OCI-LY1 (cell line): ENCODE measurements at regions not wholly inside any gene's neighbourhood (a gene's known extent, or its start where the extent isn't known, plus 50 kb on each side); places are given as distances from the start of the nearest gene placed in this dataset.

Source experiments
- H2AFZ ChIP-seq: fragments of 200-600 bp; sonication (generic), shearing (Covaris generic); 2 replicates; pipeline ENCODE4 v1.6.0; 2014; ENCODE audit warnings: antibody characterized with exemption, mild to moderate bottlenecking, low read length
- H3F3A ChIP-seq: fragments of 200-600 bp; sonication (generic), shearing (Covaris generic); 2 replicates; pipeline ENCODE4 v1.6.0; 2014; ENCODE audit warnings: mild to moderate bottlenecking, antibody characterized with exemption, low read length, moderate library complexity; ENCODE audit not compliant: insufficient read depth
- H3K27ac ChIP-seq: fragments of 200-600 bp; sonication (generic); 2 replicates; pipeline ENCODE4 v1.5.1; 2014; ENCODE audit warnings: low read length, mixed run types, mild to moderate bottlenecking, low read depth; ENCODE audit not compliant: poor library complexity, severe bottlenecking
- H3K27me3 ChIP-seq: fragments of 200-600 bp; sonication (generic); 2 replicates; pipeline ENCODE4 v1.6.0; 2014; ENCODE audit warnings: antibody characterized with exemption, mild to moderate bottlenecking, low read length, moderate library complexity; ENCODE audit not compliant: insufficient read depth
- H3K36me3 ChIP-seq: fragments of 200-600 bp; sonication (generic); 2 replicates; pipeline ENCODE4 v1.6.1; 2014; ENCODE audit warnings: mild to moderate bottlenecking, antibody characterized with exemption, low read length, moderate library complexity, mixed read lengths; ENCODE audit not compliant: insufficient read depth
- H3K4me1 ChIP-seq: fragments of 200-600 bp; sonication (generic); 2 replicates; pipeline ENCODE4 v1.5.1; 2014; ENCODE audit warnings: mild to moderate bottlenecking, low read length, moderate library complexity; ENCODE audit not compliant: insufficient read depth, severe bottlenecking
- H3K4me2 ChIP-seq: fragments of 200-600 bp; sonication (generic), shearing (Covaris generic); 2 replicates; pipeline ENCODE4 v1.6.1; 2014; ENCODE audit warnings: low read length
- H3K4me3 ChIP-seq: fragments of 200-600 bp; sonication (generic); 2 replicates; pipeline ENCODE4 v1.5.1; 2014; ENCODE audit warnings: low read length, low read depth, mild to moderate bottlenecking, mixed read lengths; ENCODE audit not compliant: poor library complexity, severe bottlenecking
- H3K79me2 ChIP-seq: fragments of 200-600 bp; shearing (Covaris generic); 2 replicates; pipeline ENCODE4 v1.6.1; 2016; ENCODE audit warnings: mixed run types, low read length, mixed read lengths; ENCODE audit not compliant: insufficient read depth
- H3K9ac ChIP-seq: fragments of 200-600 bp; sonication (generic), shearing (Covaris generic); 2 replicates; pipeline ENCODE4 v1.6.1; 2014; ENCODE audit warnings: mild to moderate bottlenecking, low read length, mixed read lengths
- H3K9me2 ChIP-seq: fragments of 200-600 bp; sonication (generic), shearing (Covaris generic); 2 replicates; pipeline ENCODE4 v1.6.1; 2014; ENCODE audit warnings: low read depth, mild to moderate bottlenecking, low read length, mixed read lengths
- H3K9me3 ChIP-seq: fragments of 200-600 bp; shearing (Covaris generic); 2 replicates; pipeline ENCODE4 v1.6.1; 2014; ENCODE audit warnings: low read length, mixed read lengths
- H4K20me1 ChIP-seq: fragments of 200-600 bp; sonication (generic), shearing (Covaris generic); 2 replicates; pipeline ENCODE4 v1.6.0; 2016; ENCODE audit warnings: mild to moderate bottlenecking, low read length; ENCODE audit not compliant: insufficient read depth
- EZH2 ChIP-seq: fragments of 200-600 bp; sonication (generic), shearing (Covaris generic); IDR thresholded peaks from 2 replicates; pipeline ENCODE4 v1.8.0; 2017; ENCODE audit warnings: borderline replicate concordance, mixed run types, mild to moderate bottlenecking, antibody characterized with exemption, low read length, moderate library complexity, mixed read lengths
- TF ChIP-seq, protein P1 (sequence below): fragments of 200-600 bp; sonication (generic), shearing (Covaris generic); IDR thresholded peaks from 2 replicates; pipeline ENCODE4 v1.5.1; 2017; ENCODE audit warnings: mild to moderate bottlenecking, antibody characterized with exemption, low read length, moderate library complexity, mixed read lengths

DNA sequence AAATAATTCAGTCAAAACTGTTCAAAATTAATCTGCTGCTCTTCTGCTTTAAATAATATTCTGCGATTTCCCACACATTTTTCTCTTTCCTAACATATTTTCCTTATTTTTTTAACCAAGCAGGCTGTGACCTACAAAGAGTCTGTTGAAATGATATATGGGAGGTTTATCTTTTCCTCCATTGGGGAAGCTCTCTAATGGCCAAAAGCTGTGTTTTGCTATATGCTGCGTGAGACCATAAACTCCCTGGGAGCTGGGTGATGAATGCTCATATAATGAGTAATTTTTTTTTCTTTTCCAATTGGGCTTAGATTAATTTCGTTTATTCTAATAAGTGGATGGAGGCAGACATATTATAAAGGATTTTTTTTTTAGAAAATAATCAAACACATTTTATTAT lies 72.2 kb upstream of the MAP2 start:
- no peaks in the 10 kb centered on the region for H4K20me1 ChIP-seq
- no peaks in the 10 kb centered on the region for H3K9me2 ChIP-seq
- H3K36me3 ChIP-seq: no peaks in the 10 kb centered on the region
- no peaks in the 10 kb centered on the region for H3F3A ChIP-seq
- no peak overlapping the region for H3K4me2 ChIP-seq
- no peaks in the 10 kb centered on the region for H3K27me3 ChIP-seq
- no peaks in the 10 kb centered on the region for H3K4me1 ChIP-seq
- H3K27ac ChIP-seq: no peak overlapping the region
- TF ChIP-seq EZH2: no peak
- TF ChIP-seq, protein P1, sequence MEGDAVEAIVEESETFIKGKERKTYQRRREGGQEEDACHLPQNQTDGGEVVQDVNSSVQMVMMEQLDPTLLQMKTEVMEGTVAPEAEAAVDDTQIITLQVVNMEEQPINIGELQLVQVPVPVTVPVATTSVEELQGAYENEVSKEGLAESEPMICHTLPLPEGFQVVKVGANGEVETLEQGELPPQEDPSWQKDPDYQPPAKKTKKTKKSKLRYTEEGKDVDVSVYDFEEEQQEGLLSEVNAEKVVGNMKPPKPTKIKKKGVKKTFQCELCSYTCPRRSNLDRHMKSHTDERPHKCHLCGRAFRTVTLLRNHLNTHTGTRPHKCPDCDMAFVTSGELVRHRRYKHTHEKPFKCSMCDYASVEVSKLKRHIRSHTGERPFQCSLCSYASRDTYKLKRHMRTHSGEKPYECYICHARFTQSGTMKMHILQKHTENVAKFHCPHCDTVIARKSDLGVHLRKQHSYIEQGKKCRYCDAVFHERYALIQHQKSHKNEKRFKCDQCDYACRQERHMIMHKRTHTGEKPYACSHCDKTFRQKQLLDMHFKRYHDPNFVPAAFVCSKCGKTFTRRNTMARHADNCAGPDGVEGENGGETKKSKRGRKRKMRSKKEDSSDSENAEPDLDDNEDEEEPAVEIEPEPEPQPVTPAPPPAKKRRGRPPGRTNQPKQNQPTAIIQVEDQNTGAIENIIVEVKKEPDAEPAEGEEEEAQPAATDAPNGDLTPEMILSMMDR: no peak
- H3K9ac ChIP-seq: no peak overlapping the region
- H3K79me2 ChIP-seq: no peaks in the 10 kb centered on the region
- H3K4me3 ChIP-seq: no peak overlapping the region
- no peak overlapping the region for H2AFZ ChIP-seq
- H3K9me3 ChIP-seq: no peaks in the 10 kb centered on the region

DNA sequence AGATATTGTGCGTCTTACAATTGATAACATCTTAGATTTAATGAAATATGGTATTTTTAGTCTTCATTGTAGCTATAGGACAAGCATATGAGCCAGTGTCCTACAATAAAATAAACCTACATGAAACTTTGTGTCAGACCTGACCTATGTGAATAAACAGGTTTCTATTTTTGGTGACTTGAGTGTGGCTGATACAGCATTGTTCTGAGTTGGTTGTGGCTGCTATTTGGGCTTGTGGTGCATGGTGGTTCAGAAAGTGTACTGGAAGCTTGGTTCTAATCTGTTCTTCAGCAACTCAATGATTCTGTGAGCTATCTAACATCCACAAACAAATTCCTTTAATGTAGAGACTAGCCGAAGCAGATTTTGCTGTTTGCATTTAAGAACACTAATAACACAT lies 64.9 kb upstream of the MAP2 start:
- Histone ChIP-seq H3K4me2 (no peak overlapping the region), H3K4me1 (no peaks in the 10 kb centered on the region), H3K9me2 (no peaks in the 10 kb centered on the region), H2AFZ (no peak overlapping the region), H3K9ac (no peak overlapping the region), H3K27me3 (no peaks in the 10 kb centered on the region), H3F3A (no peaks in the 10 kb centered on the region), H3K36me3 (no peaks in the 10 kb centered on the region), H3K4me3 (no peak overlapping the region), H4K20me1 (no peaks in the 10 kb centered on the region), H3K9me3 (no peaks in the 10 kb centered on the region), H3K79me2 (no peaks in the 10 kb centered on the region), H3K27ac (no peak overlapping the region)
- TF ChIP-seq, protein P1: no peak
- no peak for TF ChIP-seq EZH2

DNA sequence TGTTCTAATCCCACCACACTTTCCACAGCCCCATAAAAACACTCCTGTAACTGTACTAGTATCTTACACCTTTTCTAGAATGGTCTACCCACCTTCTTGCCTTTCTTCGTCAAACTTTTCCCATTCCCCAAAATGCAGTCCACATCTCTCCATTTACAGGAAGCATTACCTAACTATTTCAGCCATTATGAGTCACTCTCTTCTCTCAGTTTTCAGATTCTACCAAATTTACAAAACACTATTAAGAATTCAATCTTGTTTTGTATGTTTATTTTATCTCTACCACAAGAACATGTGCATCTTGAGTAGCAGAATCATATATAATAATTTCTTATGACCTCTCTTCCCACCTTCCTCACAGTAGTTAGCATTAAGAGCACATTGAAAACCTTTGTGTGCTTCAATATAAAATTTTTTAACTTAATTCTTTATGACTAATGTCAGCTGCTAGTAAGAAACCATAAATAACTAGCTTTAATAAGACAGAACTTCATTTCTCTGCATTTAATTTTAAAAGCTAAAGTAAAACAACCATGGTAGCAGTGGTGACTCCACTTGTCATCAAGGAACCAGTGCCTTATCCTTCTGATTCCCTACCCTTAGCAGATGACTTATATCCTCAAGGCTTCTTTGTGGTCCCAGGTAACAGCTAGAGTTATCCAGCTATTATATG lies 56.6 kb upstream of the MAP2 start:
- Histone ChIP-seq H4K20me1 (no peaks in the 10 kb centered on the region), H3K9ac (no peak overlapping the region), H3K4me3 (no peak overlapping the region), H3K79me2 (no peaks in the 10 kb centered on the region), H3F3A (no peaks in the 10 kb centered on the region), H3K9me3 (no peaks in the 10 kb centered on the region), H3K9me2 (no peaks in the 10 kb centered on the region), H3K27me3 (no peaks in the 10 kb centered on the region), H3K36me3 (no peaks in the 10 kb centered on the region), H2AFZ (no peak overlapping the region), H3K27ac (no peak overlapping the region), H3K4me2 (no peak overlapping the region), H3K4me1 (no peaks in the 10 kb centered on the region)
- TF ChIP-seq EZH2: no peak
- TF ChIP-seq, protein P1: no peak
